AG09319 (cell line): ENCODE measurements at regions not wholly inside any gene's neighbourhood (a gene's known extent, or its start where the extent isn't known, plus 50 kb on each side); places are given as distances from the start of the nearest gene placed in this dataset.
"Not testable (repeated sequence)": the region's sequence is repeated elsewhere in the genome, so short reads cannot be mapped to it uniquely, and the experiment has no call there.

Experiments
- DNase-seq: peaks from one replicate; pipeline ENCODE4 v3.0.0-alpha.2; 2010; ENCODE audit warnings: low read depth; ENCODE audit errors: extremely low read depth
- TF ChIP-seq, protein P1 (sequence below): IDR thresholded peaks from 2 replicates; pipeline ENCODE4 v1.5.1; 2011; ENCODE audit warnings: low read depth, mild to moderate bottlenecking, inconsistent platforms, low read length, moderate library complexity

DNA sequence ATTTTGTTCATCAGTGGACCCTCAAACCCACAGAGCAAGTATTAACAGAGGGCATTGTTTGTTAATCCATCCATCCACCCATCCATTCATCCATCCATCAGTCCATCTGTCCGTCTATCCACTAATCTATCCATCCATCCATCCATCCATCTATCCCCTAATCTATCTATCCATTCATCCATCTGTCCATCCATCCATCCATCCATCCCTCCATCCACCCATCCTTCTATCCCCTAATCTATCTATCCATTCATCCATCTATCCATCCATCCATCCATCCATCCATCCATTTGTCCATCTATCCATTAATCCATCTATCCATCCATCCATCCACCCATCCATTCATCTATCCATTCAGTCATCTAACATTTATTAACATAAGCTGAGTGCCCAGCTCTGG lies 307.3 kb downstream of the MIAT start:
- TF ChIP-seq, protein P1, sequence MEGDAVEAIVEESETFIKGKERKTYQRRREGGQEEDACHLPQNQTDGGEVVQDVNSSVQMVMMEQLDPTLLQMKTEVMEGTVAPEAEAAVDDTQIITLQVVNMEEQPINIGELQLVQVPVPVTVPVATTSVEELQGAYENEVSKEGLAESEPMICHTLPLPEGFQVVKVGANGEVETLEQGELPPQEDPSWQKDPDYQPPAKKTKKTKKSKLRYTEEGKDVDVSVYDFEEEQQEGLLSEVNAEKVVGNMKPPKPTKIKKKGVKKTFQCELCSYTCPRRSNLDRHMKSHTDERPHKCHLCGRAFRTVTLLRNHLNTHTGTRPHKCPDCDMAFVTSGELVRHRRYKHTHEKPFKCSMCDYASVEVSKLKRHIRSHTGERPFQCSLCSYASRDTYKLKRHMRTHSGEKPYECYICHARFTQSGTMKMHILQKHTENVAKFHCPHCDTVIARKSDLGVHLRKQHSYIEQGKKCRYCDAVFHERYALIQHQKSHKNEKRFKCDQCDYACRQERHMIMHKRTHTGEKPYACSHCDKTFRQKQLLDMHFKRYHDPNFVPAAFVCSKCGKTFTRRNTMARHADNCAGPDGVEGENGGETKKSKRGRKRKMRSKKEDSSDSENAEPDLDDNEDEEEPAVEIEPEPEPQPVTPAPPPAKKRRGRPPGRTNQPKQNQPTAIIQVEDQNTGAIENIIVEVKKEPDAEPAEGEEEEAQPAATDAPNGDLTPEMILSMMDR, result no peak
- no peak for DNase-seq

DNA sequence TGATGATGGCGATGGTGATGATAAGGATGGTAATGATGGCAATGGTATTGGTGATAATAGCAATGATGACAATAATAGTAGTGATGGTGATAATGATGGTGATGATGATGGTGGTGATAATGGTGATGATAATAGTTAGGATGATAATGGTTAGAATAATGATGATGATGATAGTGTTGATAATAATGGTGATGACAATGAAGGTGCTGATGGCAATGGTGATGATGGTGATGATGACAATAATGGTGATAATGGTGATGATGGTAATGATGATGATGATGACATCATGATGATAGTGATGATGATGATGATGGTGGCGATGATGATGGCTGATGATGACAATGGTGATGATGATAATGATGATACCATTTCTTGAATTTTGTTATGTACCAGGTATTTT lies 309.9 kb downstream of the MIAT start:
- TF ChIP-seq, protein P1, result no peak
- DNase-seq, result no peak

DNA sequence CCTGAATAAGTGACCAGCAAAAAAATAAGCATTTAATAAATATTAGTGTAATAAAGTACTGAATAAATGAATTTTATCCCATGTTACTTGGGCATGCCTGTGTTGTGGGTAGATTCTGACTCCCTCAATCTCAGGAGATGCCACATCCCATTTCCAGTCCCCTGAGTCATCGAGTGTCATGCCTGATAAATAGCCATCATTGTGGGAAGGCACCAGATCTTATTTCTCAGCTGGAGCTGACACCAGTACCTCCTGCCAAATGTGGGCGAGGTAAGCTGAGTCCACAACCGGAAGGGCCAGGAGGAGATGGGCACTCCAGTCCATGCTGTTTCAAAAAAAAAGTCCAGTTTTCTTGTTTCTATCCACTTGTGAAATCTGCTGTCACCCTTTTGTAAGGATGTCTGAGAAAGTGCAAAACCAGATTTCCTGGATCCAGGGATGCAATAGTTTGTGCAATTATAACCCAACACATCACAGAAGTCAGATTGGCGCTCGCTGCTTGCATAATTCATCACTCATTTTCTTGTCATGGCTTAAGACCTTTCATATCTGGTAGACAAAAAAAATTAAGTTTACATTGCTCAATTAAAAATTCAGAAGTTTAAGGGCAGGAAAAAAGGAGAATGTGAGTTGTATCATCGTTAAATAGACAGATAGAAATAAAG lies 311.6 kb downstream of the MIAT start:
- TF ChIP-seq, protein P1, result no peak
- no peak for DNase-seq

DNA sequence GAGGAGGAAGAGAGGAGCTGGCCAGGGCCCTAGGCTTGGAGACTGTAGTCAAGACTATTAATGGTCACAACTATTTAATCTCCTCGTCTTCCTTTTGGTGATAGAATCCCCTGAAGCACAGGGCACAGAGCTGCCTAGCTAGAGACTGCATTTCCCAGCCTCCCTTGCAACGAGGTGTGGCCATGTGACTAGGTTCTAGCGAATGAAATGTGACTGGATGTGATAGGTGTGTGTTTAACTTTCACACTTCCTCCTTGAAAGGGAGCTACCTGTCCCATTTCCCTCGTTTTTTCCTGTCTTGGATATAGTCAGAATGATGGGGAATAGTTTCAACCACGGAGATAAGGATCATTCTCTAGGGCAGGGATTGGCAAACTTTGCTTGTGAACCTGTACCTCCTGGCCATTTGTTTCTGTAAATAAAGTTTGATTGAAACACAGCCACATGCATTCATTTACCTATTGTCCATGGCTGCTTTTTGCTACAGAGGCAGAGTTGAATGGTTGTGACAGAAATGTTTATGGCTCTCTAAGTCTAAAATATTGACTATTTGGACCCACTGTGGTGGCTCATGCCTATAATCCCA lies 313.5 kb downstream of the MIAT start:
- DNase-seq, result no peak
- TF ChIP-seq, protein P1, result no peak

DNA sequence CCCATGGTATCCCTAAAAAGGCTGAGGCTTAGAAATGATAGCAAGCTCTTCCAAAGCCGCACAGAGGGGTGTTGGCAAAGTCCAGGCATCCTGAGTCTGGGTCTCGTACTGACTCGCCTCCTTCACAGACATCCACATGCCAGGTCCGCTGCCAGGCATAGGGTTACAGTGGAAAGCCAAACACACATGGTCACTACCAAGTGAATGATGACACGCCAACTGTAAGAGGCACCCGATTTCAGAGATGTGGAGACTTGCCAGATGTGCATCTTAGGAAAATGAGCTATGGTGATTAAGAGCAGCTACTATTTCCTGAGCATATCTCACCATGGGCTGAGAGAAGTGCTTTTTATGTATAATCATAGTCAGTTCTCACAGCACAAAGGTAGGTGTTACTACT lies 314.9 kb downstream of the MIAT start:
- no peak for DNase-seq
- TF ChIP-seq, protein P1, result no peak

DNA sequence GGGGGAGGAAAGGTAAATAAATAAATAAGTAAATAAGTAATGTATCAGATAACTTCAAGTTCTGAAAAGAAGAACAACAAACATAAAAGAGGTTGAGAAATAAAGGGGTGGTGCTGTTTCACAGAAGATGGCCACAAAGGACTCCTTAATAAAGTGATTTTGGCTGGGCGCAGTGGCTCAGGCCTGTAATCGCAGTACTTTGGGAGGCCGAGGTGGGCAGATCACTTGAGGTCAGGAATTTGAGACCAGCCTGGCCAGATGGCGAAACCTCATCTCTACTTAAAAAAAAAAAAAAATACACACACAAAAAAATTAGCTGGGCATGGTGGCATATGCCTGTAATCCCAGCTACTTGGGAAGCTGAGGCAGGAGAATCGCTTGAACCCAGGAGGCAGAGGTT lies 315.5 kb downstream of the MIAT start:
- not testable (repeated sequence) for DNase-seq

DNA sequence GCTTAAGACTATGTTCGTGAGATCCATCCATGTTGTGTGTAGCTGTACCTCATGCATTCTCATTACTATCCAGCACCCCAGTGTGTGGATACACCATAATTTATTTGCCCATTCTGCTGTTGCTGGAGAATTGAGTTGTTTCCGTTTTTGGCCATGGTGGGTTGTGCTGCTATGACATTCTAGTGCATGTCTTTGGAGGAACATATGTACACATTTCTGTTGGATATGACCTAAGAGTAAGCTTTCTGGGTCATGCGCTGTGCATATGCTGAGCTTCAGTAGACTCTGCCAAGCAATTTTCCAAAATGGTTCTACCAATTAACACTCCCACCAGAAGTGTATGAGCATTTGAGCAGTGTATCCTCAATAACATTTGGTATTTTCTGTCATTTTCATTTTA lies 316.6 kb downstream of the MIAT start:
- TF ChIP-seq, protein P1, result no peak

More for the DNA sequence above, 316.6 kb downstream of the MIAT start:
- DNase-seq, result no peak
